HEK293T (cell line): ENCODE measurements at regions not wholly inside any gene's neighbourhood (a gene's known extent, or its start where the extent isn't known, plus 50 kb on each side); places are given as distances from the start of the nearest gene placed in this dataset.
"Not testable (repeated sequence)": the region's sequence is repeated elsewhere in the genome, so short reads cannot be mapped to it uniquely, and the experiment has no call there.

ENCODE experiments used
- CTCF ChIA-PET: fragments of 350-600 bp; formaldehyde crosslinking; extraction: SDS; loops from one replicate; lab custom pipeline; 2021; ENCODE audit warnings: antibody characterized with exemption, inconsistent platforms; lab: Yijun Ruan, JAX
- POLR2A ChIA-PET: fragments of 350-600 bp; formaldehyde crosslinking; extraction: SDS; loops from one replicate; lab custom pipeline; 2020; ENCODE audit warnings: antibody characterized with exemption, inconsistent platforms; lab: Yijun Ruan, JAX
- DNase-seq: peaks from one replicate; pipeline ENCODE4 v3.0.0; 2012; ENCODE audit warnings: mixed read lengths; ENCODE audit errors: extremely low spot score
- BHLHE40 ChIP-seq: fragments of 450-650 bp; IDR thresholded peaks from 2 replicates; pipeline ENCODE4 v1.6.1; 2016; ENCODE audit warnings: mild to moderate bottlenecking, moderate library complexity, borderline replicate concordance
- CTBP1 ChIP-seq: fragments of 450-650 bp; IDR thresholded peaks from 2 replicates; pipeline ENCODE4 v1.6.1; 2016; ENCODE audit warnings: borderline replicate concordance
- FOXA1 ChIP-seq: fragments of 450-650 bp; IDR thresholded peaks from 2 replicates; pipeline ENCODE4 v1.6.1; 2016; ENCODE audit warnings: mild to moderate bottlenecking
- FOXM1 ChIP-seq: fragments of 450-650 bp; IDR thresholded peaks from 2 replicates; pipeline ENCODE4 v1.6.1; 2017; ENCODE audit warnings: mild to moderate bottlenecking, borderline replicate concordance
- HDGF ChIP-seq: fragments of 450-650 bp; IDR thresholded peaks from 2 replicates; pipeline ENCODE4 v1.6.1; 2017; ENCODE audit warnings: antibody characterized with exemption, borderline replicate concordance
- NFRKB ChIP-seq: fragments of 450-650 bp; IDR thresholded peaks from 2 replicates; pipeline ENCODE4 v1.6.1; 2016; ENCODE audit warnings: mild to moderate bottlenecking, moderate library complexity
- ZNF384 ChIP-seq: fragments of 450-650 bp; IDR thresholded peaks from 2 replicates; pipeline ENCODE4 v1.6.1; 2016
- TF ChIP-seq, protein P1 (sequence below): fragments of 450-650 bp; IDR thresholded peaks from 2 replicates; pipeline ENCODE4 v1.6.1; 2016

- DNase-seq, CTCF ChIA-PET, POLR2A ChIA-PET: not testable (repeated sequence)
Measured at GRCh38 chr19:40940771-40941170, 50.3 kb upstream of the CYP2B6 start.

DNA sequence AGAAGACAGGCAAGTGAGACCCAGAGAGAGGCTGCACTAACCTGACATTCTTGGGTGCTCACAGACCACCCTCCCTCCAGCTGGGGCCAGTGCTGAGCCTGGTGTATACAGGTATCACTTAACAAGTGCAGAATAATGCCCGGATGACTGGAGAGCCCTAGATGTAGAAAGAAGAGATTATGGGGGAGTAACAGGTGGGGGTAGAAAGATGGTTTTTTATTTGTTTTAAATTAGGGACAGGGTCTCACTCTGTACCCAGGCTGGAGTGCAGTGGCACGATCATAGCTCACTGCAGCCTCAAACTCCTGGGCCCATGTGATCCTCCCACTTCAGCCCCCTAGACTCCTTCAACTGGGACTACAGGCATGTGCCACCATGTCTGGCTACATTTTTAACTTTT lies 53.1 kb upstream of the CYP2B6 start:
- DNase-seq, CTCF ChIA-PET, POLR2A ChIA-PET: not testable (repeated sequence)

DNA sequence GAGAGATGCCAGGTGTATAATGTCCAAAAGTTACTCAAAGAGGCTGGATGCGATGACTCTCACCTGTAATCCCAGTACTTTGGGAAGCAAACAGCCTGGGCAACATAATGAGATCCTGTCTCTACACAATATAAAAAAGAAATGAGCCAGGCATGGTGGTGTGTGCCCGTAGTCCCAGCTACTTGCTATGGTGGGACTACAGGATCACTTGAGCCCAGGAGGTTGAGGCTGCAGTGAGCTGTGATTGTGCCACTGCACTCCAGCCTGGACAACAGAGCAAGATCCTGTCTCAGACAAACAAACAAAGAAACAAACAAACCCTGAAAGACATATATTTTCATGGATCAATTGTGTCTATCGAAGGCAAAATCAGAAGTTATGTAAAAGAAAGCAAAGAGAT lies 54.3 kb upstream of the CYP2B6 start:
- ChIA-PET POLR2A (no interaction called here), CTCF (no interaction called here)
- no peak for DNase-seq
- TF ChIP-seq ZNF384 (no peak), HDGF (no peak), FOXA1 (no peak), FOXM1 (no peak)

- ChIA-PET CTCF (interaction anchor here (0.6 to 1.0 kb wide), 4 partner anchors 10 to 208 kb away, joined by 3 to 5 read pairs (median 3); no protein-coding TSS in a partner anchor), POLR2A (no interaction called here)
- TF ChIP-seq, protein P1, sequence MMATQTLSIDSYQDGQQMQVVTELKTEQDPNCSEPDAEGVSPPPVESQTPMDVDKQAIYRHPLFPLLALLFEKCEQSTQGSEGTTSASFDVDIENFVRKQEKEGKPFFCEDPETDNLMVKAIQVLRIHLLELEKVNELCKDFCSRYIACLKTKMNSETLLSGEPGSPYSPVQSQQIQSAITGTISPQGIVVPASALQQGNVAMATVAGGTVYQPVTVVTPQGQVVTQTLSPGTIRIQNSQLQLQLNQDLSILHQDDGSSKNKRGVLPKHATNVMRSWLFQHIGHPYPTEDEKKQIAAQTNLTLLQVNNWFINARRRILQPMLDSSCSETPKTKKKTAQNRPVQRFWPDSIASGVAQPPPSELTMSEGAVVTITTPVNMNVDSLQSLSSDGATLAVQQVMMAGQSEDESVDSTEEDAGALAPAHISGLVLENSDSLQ = no peak
- TF ChIP-seq FOXM1 = no peak
- no peak for TF ChIP-seq NFRKB
- TF ChIP-seq BHLHE40 = no peak
- no peak for TF ChIP-seq CTBP1
- no peak for TF ChIP-seq FOXA1
- DNase-seq = peak; percentile 25
Measured at GRCh38 chr19:40933025-40933424, 51.0 kb upstream of the CYP2A7 start.

GRCh38 chr19:40932008-40932959 lies 50.3 kb upstream of the CYP2A7 start:
- DNase-seq = no peak
- CTCF ChIA-PET = interaction anchor here (0.6 to 1.0 kb wide), 3 partner anchors 9 to 209 kb away, joined by 3 to 5 read pairs (median 3); no protein-coding TSS in a partner anchor
- no peak for TF ChIP-seq FOXA1
- POLR2A ChIA-PET = no interaction called here
